ENCODE measurements at regions not wholly inside any gene's neighbourhood (a gene's known extent, or its start where the extent isn't known, plus 50 kb on each side); places are given as distances from the start of the nearest gene placed in this dataset.

GRCh38 chr4:41427931-41428600, 109.9 kb upstream of the LIMCH1 start:
- Histone ChIP-seq H3K27me3 (ENCODE audit: low read length) (no peaks in the 10 kb centered on the region), H3K9me2 (replicated peaks; ENCODE audit: insufficient read depth, low read length) (no peaks in the 10 kb centered on the region), H3K27ac (ENCODE audit: low read length) (no peak overlapping the region), H4K20me1 (ENCODE audit: insufficient read depth, low read depth, low read length) (no peaks in the 10 kb centered on the region), H3K9me3 (ENCODE audit: low read length) (no peaks in the 10 kb centered on the region), H3K4me2 (ENCODE audit: low read depth, low read length, poor library complexity, severe bottlenecking) (no peak overlapping the region), H2AFZ (ENCODE audit: low read length) (no peak overlapping the region), H3K4me3 (ENCODE audit: low read length) (no peak overlapping the region), H3K9ac (ENCODE audit: low read length) (no peak overlapping the region), H3K79me2 (ENCODE audit: low read length) (no peaks in the 10 kb centered on the region), H3K36me3 (ENCODE audit: insufficient read depth, low read length) (no peaks in the 10 kb centered on the region), H3K4me1 (ENCODE audit: low read length) (no peaks in the 10 kb centered on the region)
- no peak for DNase-seq

DNA sequence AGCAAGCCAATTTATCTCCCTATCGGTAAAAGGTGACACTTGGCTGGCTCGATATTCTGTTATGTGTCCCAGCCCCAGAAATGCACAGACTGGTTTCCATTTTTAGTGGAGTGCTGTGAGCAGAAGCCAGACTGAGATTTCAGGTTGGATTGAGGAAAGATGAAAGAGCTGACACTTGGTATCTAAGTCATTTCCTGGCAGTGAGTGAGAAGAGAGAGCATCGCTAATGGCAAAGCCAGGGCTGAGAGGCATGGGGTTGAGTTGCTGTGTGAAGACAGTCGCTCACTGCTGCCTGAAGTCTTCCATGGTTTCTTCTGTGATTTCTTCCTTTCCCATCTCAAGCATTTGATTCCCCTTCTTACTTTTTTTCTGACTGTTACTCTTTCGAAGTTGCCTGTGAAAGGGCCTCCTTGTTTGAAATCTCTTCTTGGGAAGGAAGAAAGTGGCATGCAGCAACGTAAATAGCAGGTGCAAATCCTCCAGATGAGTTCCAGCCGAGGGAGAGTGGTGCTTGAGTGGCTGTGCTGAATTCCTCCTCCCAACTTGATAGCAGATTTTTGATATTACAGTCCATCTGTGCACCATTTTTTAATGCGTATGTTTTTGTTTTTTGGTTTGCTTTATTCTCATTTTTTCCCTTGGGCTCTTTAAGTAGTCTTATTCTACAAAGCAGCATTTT, 109.2 kb upstream of the LIMCH1 start:
- H2AFZ ChIP-seq (ENCODE audit: low read length) = no peak overlapping the region

GRCh38 chr4:41429280-41429669, 108.7 kb upstream of the LIMCH1 start:
- Histone ChIP-seq H3K4me2 (ENCODE audit: low read depth, low read length, poor library complexity, severe bottlenecking) (no peak overlapping the region), H4K20me1 (ENCODE audit: insufficient read depth, low read depth, low read length) (no peaks in the 10 kb centered on the region), H3K4me1 (ENCODE audit: low read length) (no peaks in the 10 kb centered on the region), H3K9me2 (replicated peaks; ENCODE audit: insufficient read depth, low read length) (no peaks in the 10 kb centered on the region), H3K4me3 (ENCODE audit: low read length) (no peak overlapping the region), H3K9me3 (ENCODE audit: low read length) (no peaks in the 10 kb centered on the region), H3K36me3 (ENCODE audit: insufficient read depth, low read length) (no peaks in the 10 kb centered on the region), H3K27ac (ENCODE audit: low read length) (no peak overlapping the region), H3K9ac (ENCODE audit: low read length) (no peak overlapping the region), H2AFZ (ENCODE audit: low read length) (no peak overlapping the region), H3K79me2 (ENCODE audit: low read length) (no peaks in the 10 kb centered on the region), H3K27me3 (ENCODE audit: low read length) (no peaks in the 10 kb centered on the region)
- DNase-seq = no peak

More for the DNA sequence above, 109.2 kb upstream of the LIMCH1 start:
- Histone ChIP-seq H3K9me2 (replicated peaks; ENCODE audit: insufficient read depth, low read length) (no peaks in the 10 kb centered on the region), H4K20me1 (ENCODE audit: insufficient read depth, low read depth, low read length) (no peaks in the 10 kb centered on the region), H3K9me3 (ENCODE audit: low read length) (no peaks in the 10 kb centered on the region), H3K36me3 (ENCODE audit: insufficient read depth, low read length) (no peaks in the 10 kb centered on the region), H3K4me3 (ENCODE audit: low read length) (no peak overlapping the region), H3K9ac (ENCODE audit: low read length) (no peak overlapping the region), H3K4me2 (ENCODE audit: low read depth, low read length, poor library complexity, severe bottlenecking) (no peak overlapping the region), H3K27ac (ENCODE audit: low read length) (no peak overlapping the region), H3K27me3 (ENCODE audit: low read length) (no peaks in the 10 kb centered on the region), H3K79me2 (ENCODE audit: low read length) (no peaks in the 10 kb centered on the region), H3K4me1 (ENCODE audit: low read length) (no peaks in the 10 kb centered on the region)
- no peak for DNase-seq

GRCh38 chr4:41430792-41431191, 107.2 kb upstream of the LIMCH1 start:
- Histone ChIP-seq H3K9me3 (ENCODE audit: low read length) (no peaks in the 10 kb centered on the region), H3K4me3 (ENCODE audit: low read length) (no peak overlapping the region), H3K79me2 (ENCODE audit: low read length) (no peaks in the 10 kb centered on the region), H3K4me2 (ENCODE audit: low read depth, low read length, poor library complexity, severe bottlenecking) (no peak overlapping the region), H3K27me3 (ENCODE audit: low read length) (no peaks in the 10 kb centered on the region), H2AFZ (ENCODE audit: low read length) (no peak overlapping the region), H3K4me1 (ENCODE audit: low read length) (no peaks in the 10 kb centered on the region), H4K20me1 (ENCODE audit: insufficient read depth, low read depth, low read length) (no peaks in the 10 kb centered on the region), H3K27ac (ENCODE audit: low read length) (no peak overlapping the region), H3K9ac (ENCODE audit: low read length) (no peak overlapping the region), H3K36me3 (ENCODE audit: insufficient read depth, low read length) (no peaks in the 10 kb centered on the region), H3K9me2 (replicated peaks; ENCODE audit: insufficient read depth, low read length) (no peaks in the 10 kb centered on the region)
- DNase-seq = no peak

GRCh38 chr4:41431276-41431675, 106.7 kb upstream of the LIMCH1 start:
- Histone ChIP-seq H3K9ac (ENCODE audit: low read length) (no peak overlapping the region), H2AFZ (ENCODE audit: low read length) (no peak overlapping the region), H3K4me1 (ENCODE audit: low read length) (no peaks in the 10 kb centered on the region), H3K4me2 (ENCODE audit: low read depth, low read length, poor library complexity, severe bottlenecking) (no peak overlapping the region), H3K9me2 (replicated peaks; ENCODE audit: insufficient read depth, low read length) (no peaks in the 10 kb centered on the region), H3K9me3 (ENCODE audit: low read length) (no peaks in the 10 kb centered on the region), H3K36me3 (ENCODE audit: insufficient read depth, low read length) (no peaks in the 10 kb centered on the region), H3K79me2 (ENCODE audit: low read length) (no peaks in the 10 kb centered on the region), H4K20me1 (ENCODE audit: insufficient read depth, low read depth, low read length) (no peaks in the 10 kb centered on the region), H3K27me3 (ENCODE audit: low read length) (no peaks in the 10 kb centered on the region), H3K4me3 (ENCODE audit: low read length) (no peak overlapping the region), H3K27ac (ENCODE audit: low read length) (no peak overlapping the region)
- DNase-seq = no peak

DNA sequence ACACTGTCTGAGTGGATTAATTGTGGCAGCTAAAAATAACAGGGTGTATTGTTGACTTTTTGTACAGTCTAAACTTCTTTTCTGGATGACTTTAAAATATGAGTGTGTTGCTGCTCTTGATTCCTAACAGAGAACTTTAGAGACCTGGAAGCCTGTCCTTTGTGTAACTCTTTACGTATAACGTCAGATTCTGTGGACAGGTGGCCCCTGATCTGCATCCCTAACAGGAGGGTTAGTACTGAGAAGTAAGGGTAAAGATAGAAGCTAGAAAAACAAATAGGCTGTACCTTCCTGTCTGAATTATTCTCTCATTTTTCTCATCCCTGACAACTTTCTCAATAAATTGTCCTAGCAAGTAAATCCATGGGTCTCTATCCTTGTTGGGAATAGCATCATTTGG, 105.7 kb upstream of the LIMCH1 start:
- Histone ChIP-seq H3K79me2 (ENCODE audit: low read length) (no peaks in the 10 kb centered on the region), H3K27me3 (ENCODE audit: low read length) (no peaks in the 10 kb centered on the region), H3K4me1 (ENCODE audit: low read length) (no peaks in the 10 kb centered on the region), H4K20me1 (ENCODE audit: insufficient read depth, low read depth, low read length) (no peaks in the 10 kb centered on the region), H3K36me3 (ENCODE audit: insufficient read depth, low read length) (no peaks in the 10 kb centered on the region), H3K9me3 (ENCODE audit: low read length) (no peaks in the 10 kb centered on the region), H2AFZ (ENCODE audit: low read length) (no peak overlapping the region), H3K9me2 (replicated peaks; ENCODE audit: insufficient read depth, low read length) (no peaks in the 10 kb centered on the region), H3K27ac (ENCODE audit: low read length) (no peak overlapping the region), H3K4me3 (ENCODE audit: low read length) (no peak overlapping the region), H3K4me2 (ENCODE audit: low read depth, low read length, poor library complexity, severe bottlenecking) (no peak overlapping the region), H3K9ac (ENCODE audit: low read length) (no peak overlapping the region)
- no peak for DNase-seq

GRCh38 chr4:41432881-41433280, 105.1 kb upstream of the LIMCH1 start:
- DNase-seq = no peak

DNA sequence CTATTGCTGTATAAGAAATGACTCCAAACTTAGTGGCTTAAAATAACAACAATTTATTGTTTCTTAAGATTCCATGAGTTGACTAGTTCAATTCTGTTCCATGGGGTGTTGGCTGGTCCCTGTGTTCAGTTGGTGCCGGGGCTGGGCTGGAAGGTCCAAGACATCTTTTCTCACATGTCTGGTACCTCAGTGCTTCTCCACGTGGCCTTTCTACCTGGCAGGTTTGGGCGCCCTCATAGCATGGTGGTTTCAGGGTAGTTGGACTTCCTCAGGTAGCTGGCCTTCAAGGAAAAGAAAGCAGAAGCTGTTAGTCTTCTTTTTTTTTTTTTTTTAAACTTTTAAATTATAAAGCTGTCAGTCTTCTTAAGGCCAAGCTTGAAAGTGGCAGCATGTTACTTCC, 104.6 kb upstream of the LIMCH1 start:
- Histone ChIP-seq H3K36me3 (ENCODE audit: insufficient read depth, low read length) (no peaks in the 10 kb centered on the region), H3K9me3 (ENCODE audit: low read length) (no peaks in the 10 kb centered on the region), H4K20me1 (ENCODE audit: insufficient read depth, low read depth, low read length) (no peaks in the 10 kb centered on the region), H3K27ac (ENCODE audit: low read length) (no peak overlapping the region), H3K9ac (ENCODE audit: low read length) (no peak overlapping the region), H3K27me3 (ENCODE audit: low read length) (no peaks in the 10 kb centered on the region), H3K9me2 (replicated peaks; ENCODE audit: insufficient read depth, low read length) (no peaks in the 10 kb centered on the region), H3K4me1 (ENCODE audit: low read length) (no peaks in the 10 kb centered on the region), H2AFZ (ENCODE audit: low read length) (no peak overlapping the region), H3K4me2 (ENCODE audit: low read depth, low read length, poor library complexity, severe bottlenecking) (no peak overlapping the region), H3K79me2 (ENCODE audit: low read length) (no peaks in the 10 kb centered on the region), H3K4me3 (ENCODE audit: low read length) (no peak overlapping the region)
- no peak for DNase-seq

More at GRCh38 chr4:41432881-41433280, 105.1 kb upstream of the LIMCH1 start:
- Histone ChIP-seq H4K20me1 (ENCODE audit: insufficient read depth, low read depth, low read length) (no peaks in the 10 kb centered on the region), H3K36me3 (ENCODE audit: insufficient read depth, low read length) (no peaks in the 10 kb centered on the region), H3K27me3 (ENCODE audit: low read length) (no peaks in the 10 kb centered on the region), H3K9ac (ENCODE audit: low read length) (no peak overlapping the region), H3K4me3 (ENCODE audit: low read length) (no peak overlapping the region), H2AFZ (ENCODE audit: low read length) (no peak overlapping the region), H3K4me1 (ENCODE audit: low read length) (no peaks in the 10 kb centered on the region), H3K9me3 (ENCODE audit: low read length) (no peaks in the 10 kb centered on the region), H3K79me2 (ENCODE audit: low read length) (no peaks in the 10 kb centered on the region), H3K27ac (ENCODE audit: low read length) (no peak overlapping the region), H3K4me2 (ENCODE audit: low read depth, low read length, poor library complexity, severe bottlenecking) (no peak overlapping the region), H3K9me2 (replicated peaks; ENCODE audit: insufficient read depth, low read length) (no peaks in the 10 kb centered on the region)
